ENCODE measurements at regions not wholly inside any gene's neighbourhood (a gene's known extent, or its start where the extent isn't known, plus 50 kb on each side); places are given as distances from the start of the nearest gene placed in this dataset.

- 0 out of 2 replicates have a peak overlapping the region, but pooled peaks have one; percentile 17 for H2BK12ac ChIP-seq (ENCODE audit: low read depth, low read length)
- H2AK5ac ChIP-seq (ENCODE audit: low read depth, low read length) = no peak overlapping the region
- H3K79me1 ChIP-seq (ENCODE audit: low read depth, low read length) = no peaks in the 10 kb centered on the region
- FAIRE-seq (no peak), DNase-seq (ENCODE audit: low read depth in 1 of 2, low spot score in 2 of 2) (no peak)
- POLR2A ChIA-PET (ENCODE audit: partially characterized antibody) = no interaction called here
- peaks cover 0 to 7% (median 0%) of the 10 kb centered on the region in 4 experiments; a peak in 1 of 7 replicates for H3K4me1 ChIP-seq (replicated peaks in 1 of 4; ENCODE audit: control insufficient read depth in 3 of 4, insufficient read depth in 4 of 4, low read length in 3 of 4)
- H3K23ac ChIP-seq (ENCODE audit: insufficient read length) = no peak overlapping the region
- H3K23me2 ChIP-seq (ENCODE audit: low read depth, low read length) = peaks cover 4% of the 10 kb centered on the region; the same call in 1 of the 2 replicates
- no peak overlapping the region for H3K4ac ChIP-seq (replicated peaks; ENCODE audit: insufficient read length, low read depth, low read length)
- no peak overlapping the region; the same call in 1 of the 2 replicates for H3K18ac ChIP-seq (ENCODE audit: extremely low read depth, low read length)
- 88% methylated on average over 17 of the region's 17 CpGs; no CpG with 5 or more reads in 1 of the 2 experiments for WGBS, 2 experiments (ENCODE audit: extremely low coverage in 1 of 2, insufficient coverage in 1 of 2, insufficient read length in 1 of 2, insufficient replicate concordance in 2 of 2, low coverage in 1 of 2, low lambda C conversion rate in 2 of 2, missing lambda C conversion rate in 1 of 2)
- no peak overlapping the region for H2BK5ac ChIP-seq (ENCODE audit: low read depth, low read length)
- no peak overlapping the region for H2AFZ ChIP-seq (ENCODE audit: low read length)
- H2BK15ac ChIP-seq (ENCODE audit: low read length) = no peak overlapping the region
- H4K8ac ChIP-seq (ENCODE audit: extremely low read depth, insufficient read depth, low read length) = no peak overlapping the region
- peaks cover 0 to 13% (median 7%) of the 10 kb centered on the region in 4 experiments; a peak in 5 of 7 replicates for H3K27me3 ChIP-seq (replicated peaks in 1 of 4; ENCODE audit: control insufficient read depth in 3 of 4, extremely low read depth in 1 of 4, insufficient read depth in 3 of 4, low read length in 3 of 4)
- no peaks in the 10 kb centered on the region for H3K79me2 ChIP-seq (ENCODE audit: control insufficient read depth in 1 of 2, insufficient read depth in 2 of 2, low read length in 2 of 2)
- H3K56ac ChIP-seq (replicated peaks; ENCODE audit: insufficient read length, low read depth, low read length) = no peak overlapping the region
- no peak overlapping the region for H3K4me3 ChIP-seq (ENCODE audit: extremely low read depth in 1 of 4, insufficient read depth in 2 of 4, low read depth in 3 of 4, low read length in 4 of 4)
- CTCF ChIA-PET (ENCODE audit: partially characterized antibody) = interaction anchor here (0.5 to 13.1 kb wide), 25 partner anchors 9 to 1004 kb away, joined by 3 to 187 read pairs (median 4); partner anchors contain the start of gene NSG2
- no peak overlapping the region; a peak in 1 of 7 replicates for H3K9ac ChIP-seq (replicated peaks in 1 of 4; ENCODE audit: extremely low read depth in 1 of 4, low read depth in 3 of 4, low read length in 3 of 4)
- no peak overlapping the region for H3K14ac ChIP-seq (ENCODE audit: insufficient read length)
- H4K20me1 ChIP-seq (replicated peaks in 1 of 2; ENCODE audit: control insufficient read depth in 1 of 2, insufficient read depth in 2 of 2, low read length in 2 of 2) = no peaks in the 10 kb centered on the region
- H3K36me3 ChIP-seq (ENCODE audit: control insufficient read depth in 2 of 4, insufficient read depth in 4 of 4, low read length in 3 of 4) = no peaks in the 10 kb centered on the region
- H4K5ac ChIP-seq (ENCODE audit: insufficient read length, low read depth, low read length) = no peak overlapping the region
- no peak overlapping the region for H3K27ac ChIP-seq (ENCODE audit: low read depth, low read length)
- no peak overlapping the region for H4K91ac ChIP-seq (replicated peaks; ENCODE audit: insufficient read length, low read length)
- H3K9me3 ChIP-seq (ENCODE audit: insufficient read depth in 2 of 2, low read depth in 1 of 2, low read length in 1 of 2) = no peaks in the 10 kb centered on the region
- H2BK120ac ChIP-seq (replicated peaks; ENCODE audit: low read depth, low read length) = no peak overlapping the region
- no peak overlapping the region for H2BK20ac ChIP-seq (ENCODE audit: low read length)
- H3K4me2 ChIP-seq (ENCODE audit: insufficient read depth in 1 of 2, low read depth in 2 of 2, low read length in 2 of 2) = no peak overlapping the region
- TF ChIP-seq POLR2AphosphoS5 (IDR thresholded peaks at IDR 0.05; ENCODE audit: low read depth, low read length) (no peak), KDM4A (IDR thresholded peaks at IDR 0.05; ENCODE audit: low read depth, low read length, severe bottlenecking) (no peak), RBBP5 (IDR thresholded peaks at IDR 0.05; ENCODE audit: borderline replicate concordance, low read depth, low read length) (no peak), ATF2 (IDR thresholded peaks at IDR 0.05; ENCODE audit: low read length) (no peak), BCL11A (IDR thresholded peaks at IDR 0.05; ENCODE audit: low read depth in 2 of 2, low read length in 2 of 2) (no peak), EZH2 (IDR thresholded peaks at IDR 0.05; ENCODE audit: low read depth, low read length, severe bottlenecking) (no peak), RAD21 (IDR thresholded peaks at IDR 0.05 in 1 of 2, conservative IDR thresholded peaks at IDR 0.05 in 1 of 2; ENCODE audit: low read depth in 2 of 2, low read length in 2 of 2) (no peak), SP4 (IDR thresholded peaks at IDR 0.05; ENCODE audit: low read length) (no peak), SIX5 (IDR thresholded peaks at IDR 0.05; ENCODE audit: low read depth, low read length) (no peak)
- TF ChIP-seq, protein P1, sequence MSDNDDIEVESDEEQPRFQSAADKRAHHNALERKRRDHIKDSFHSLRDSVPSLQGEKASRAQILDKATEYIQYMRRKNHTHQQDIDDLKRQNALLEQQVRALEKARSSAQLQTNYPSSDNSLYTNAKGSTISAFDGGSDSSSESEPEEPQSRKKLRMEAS (IDR thresholded peaks at IDR 0.05) = no peak
Observed at GRCh38 chr5:174315871-174316270, 270.4 kb downstream of the NSG2 start.
